ENCODE measurements at regions not wholly inside any gene's neighbourhood (a gene's known extent, or its start where the extent isn't known, plus 50 kb on each side); places are given as distances from the start of the nearest gene placed in this dataset. TPM values are rescaled to one million over a fixed set of nuclear protein-coding genes. Genes with fewer than 3 reads are reported as not detected.
"Not testable (repeated sequence)": the region's sequence is repeated elsewhere in the genome, so short reads cannot be mapped to it uniquely, and the experiment has no call there.

- H3K27ac ChIP-seq (ENCODE audit: low read depth, low read length, poor library complexity, severe bottlenecking); POLR2A ChIA-PET (ENCODE audit: low non-redundant PET); H3K4me3 ChIP-seq (ENCODE audit: low read depth, low read length, poor library complexity, severe bottlenecking); H3K36me3 ChIP-seq (ENCODE audit: insufficient read depth, low read length, poor library complexity, severe bottlenecking); CTCF ChIA-PET; H3K27me3 ChIP-seq (replicated peaks; ENCODE audit: insufficient read depth, low read depth, low read length, poor library complexity); H3K4me1 ChIP-seq (ENCODE audit: insufficient read depth, low read length, poor library complexity, severe bottlenecking); BruUV-seq (replicated peaks); intact Hi-C loops (cut with micrococcal nuclease; ENCODE audit: unreplicated experiment); H3K9me3 ChIP-seq (ENCODE audit: low read depth, low read length, poor library complexity, severe bottlenecking); DNase-seq (ENCODE audit: low spot score): not testable (repeated sequence)
Observed at GRCh38 chr15:20991253-20991652, 125.1 kb upstream of the POTEB2 start.

- intact Hi-C loops (cut with micrococcal nuclease; ENCODE audit: unreplicated experiment); H3K4me3 ChIP-seq (ENCODE audit: low read depth, low read length, poor library complexity, severe bottlenecking); POLR2A ChIA-PET (ENCODE audit: low non-redundant PET); H3K27me3 ChIP-seq (replicated peaks; ENCODE audit: insufficient read depth, low read depth, low read length, poor library complexity); H3K27ac ChIP-seq (ENCODE audit: low read depth, low read length, poor library complexity, severe bottlenecking); DNase-seq (ENCODE audit: low spot score); BruUV-seq (replicated peaks); H3K4me1 ChIP-seq (ENCODE audit: insufficient read depth, low read length, poor library complexity, severe bottlenecking); H3K9me3 ChIP-seq (ENCODE audit: low read depth, low read length, poor library complexity, severe bottlenecking); CTCF ChIA-PET; H3K36me3 ChIP-seq (ENCODE audit: insufficient read depth, low read length, poor library complexity, severe bottlenecking): not testable (repeated sequence)
Observed at GRCh38 chr15:20986775-20987174, 120.7 kb upstream of the POTEB2 start.

GRCh38 chr15:20978057-20978456, 111.9 kb upstream of the POTEB2 start:
- BruUV-seq (replicated peaks); intact Hi-C loops (cut with micrococcal nuclease; ENCODE audit: unreplicated experiment); H3K4me3 ChIP-seq (ENCODE audit: low read depth, low read length, poor library complexity, severe bottlenecking); H3K9me3 ChIP-seq (ENCODE audit: low read depth, low read length, poor library complexity, severe bottlenecking); CTCF ChIA-PET; H3K4me1 ChIP-seq (ENCODE audit: insufficient read depth, low read length, poor library complexity, severe bottlenecking); H3K27me3 ChIP-seq (replicated peaks; ENCODE audit: insufficient read depth, low read depth, low read length, poor library complexity); H3K27ac ChIP-seq (ENCODE audit: low read depth, low read length, poor library complexity, severe bottlenecking); H3K36me3 ChIP-seq (ENCODE audit: insufficient read depth, low read length, poor library complexity, severe bottlenecking); POLR2A ChIA-PET (ENCODE audit: low non-redundant PET); DNase-seq (ENCODE audit: low spot score): not testable (repeated sequence)

- CTCF ChIA-PET; H3K4me1 ChIP-seq (ENCODE audit: insufficient read depth, low read length, poor library complexity, severe bottlenecking); POLR2A ChIA-PET (ENCODE audit: low non-redundant PET); H3K4me3 ChIP-seq (ENCODE audit: low read depth, low read length, poor library complexity, severe bottlenecking); DNase-seq (ENCODE audit: low spot score); H3K36me3 ChIP-seq (ENCODE audit: insufficient read depth, low read length, poor library complexity, severe bottlenecking); H3K27me3 ChIP-seq (replicated peaks; ENCODE audit: insufficient read depth, low read depth, low read length, poor library complexity); intact Hi-C loops (cut with micrococcal nuclease; ENCODE audit: unreplicated experiment); H3K27ac ChIP-seq (ENCODE audit: low read depth, low read length, poor library complexity, severe bottlenecking); BruUV-seq (replicated peaks); H3K9me3 ChIP-seq (ENCODE audit: low read depth, low read length, poor library complexity, severe bottlenecking): not testable (repeated sequence)
Observed at GRCh38 chr15:20972762-20973161, 106.6 kb upstream of the POTEB2 start.

GRCh38 chr15:20959299-20959698, 93.2 kb upstream of the POTEB2 start:
- H3K4me1 ChIP-seq (ENCODE audit: insufficient read depth, low read length, poor library complexity, severe bottlenecking); CTCF ChIA-PET; H3K27ac ChIP-seq (ENCODE audit: low read depth, low read length, poor library complexity, severe bottlenecking); H3K9me3 ChIP-seq (ENCODE audit: low read depth, low read length, poor library complexity, severe bottlenecking); POLR2A ChIA-PET (ENCODE audit: low non-redundant PET); intact Hi-C loops (cut with micrococcal nuclease; ENCODE audit: unreplicated experiment); BruUV-seq (replicated peaks); H3K4me3 ChIP-seq (ENCODE audit: low read depth, low read length, poor library complexity, severe bottlenecking); H3K27me3 ChIP-seq (replicated peaks; ENCODE audit: insufficient read depth, low read depth, low read length, poor library complexity); DNase-seq (ENCODE audit: low spot score); H3K36me3 ChIP-seq (ENCODE audit: insufficient read depth, low read length, poor library complexity, severe bottlenecking): not testable (repeated sequence)

GRCh38 chr15:20929322-20929721, 63.2 kb upstream of the POTEB2 start:
- POLR2A ChIA-PET (ENCODE audit: low non-redundant PET); H3K4me1 ChIP-seq (ENCODE audit: insufficient read depth, low read length, poor library complexity, severe bottlenecking); H3K36me3 ChIP-seq (ENCODE audit: insufficient read depth, low read length, poor library complexity, severe bottlenecking); intact Hi-C loops (cut with micrococcal nuclease; ENCODE audit: unreplicated experiment); H3K4me3 ChIP-seq (ENCODE audit: low read depth, low read length, poor library complexity, severe bottlenecking); CTCF ChIA-PET; H3K9me3 ChIP-seq (ENCODE audit: low read depth, low read length, poor library complexity, severe bottlenecking); H3K27ac ChIP-seq (ENCODE audit: low read depth, low read length, poor library complexity, severe bottlenecking); BruUV-seq (replicated peaks); DNase-seq (ENCODE audit: low spot score); H3K27me3 ChIP-seq (replicated peaks; ENCODE audit: insufficient read depth, low read depth, low read length, poor library complexity): not testable (repeated sequence)

Small RNAs in the stretch of these regions (microRNA-seq; reads per million reads assigned to microRNA genes)
- gene MIR5701-1 = not detected
